ENCODE measurements at regions not wholly inside any gene's neighbourhood (a gene's known extent, or its start where the extent isn't known, plus 50 kb on each side); places are given as distances from the start of the nearest gene placed in this dataset.

GRCh38 chr17:62163847-62164246 lies 98.8 kb upstream of the MED13 start (continued):
- TF ChIP-seq TARDBP (CRISPR knock-in tag; IDR thresholded peaks at IDR 0.05) (peak; percentile 45; the same call in 1 of the 2 replicates), ZNF563 (CRISPR knock-in tag; IDR thresholded peaks at IDR 0.05) (no peak), ZNF878 (CRISPR knock-in tag; IDR thresholded peaks at IDR 0.05) (no peak), MBD4 (IDR thresholded peaks at IDR 0.05; ENCODE audit: borderline replicate concordance, low read length) (no peak), ZNF674 (CRISPR knock-in tag; IDR thresholded peaks at IDR 0.05; ENCODE audit: low read depth) (no peak), SAFB2 (CRISPR knock-in tag; IDR thresholded peaks at IDR 0.05; ENCODE audit: borderline replicate concordance, low read depth) (no peak), PHB2 (IDR thresholded peaks at IDR 0.05; ENCODE audit: partially characterized antibody) (no peak), PLSCR1 (CRISPR knock-in tag; IDR thresholded peaks at IDR 0.05; ENCODE audit: borderline replicate concordance) (no peak), NR2F2 (IDR thresholded peaks at IDR 0.05; ENCODE audit: borderline replicate concordance, low read depth) (peak; percentile 47; the same call in 1 of the 2 replicates), ZNF570 (CRISPR knock-in tag; IDR thresholded peaks at IDR 0.05; ENCODE audit: borderline replicate concordance) (no peak), PRPF4 (IDR thresholded peaks at IDR 0.05; ENCODE audit: low read depth, low read length, poor library complexity, severe bottlenecking) (no peak), ZNF576 (CRISPR knock-in tag; IDR thresholded peaks at IDR 0.05) (no peak), ZNF747 (CRISPR knock-in tag; IDR thresholded peaks at IDR 0.05; ENCODE audit: borderline replicate concordance) (no peak), TEAD2 (CRISPR knock-in tag; IDR thresholded peaks at IDR 0.05) (no peak), SMARCE1 (IDR thresholded peaks at IDR 0.05; ENCODE audit: borderline replicate concordance) (no peak), ZSCAN22 (CRISPR knock-in tag; IDR thresholded peaks at IDR 0.05) (no peak), GABPB1 (CRISPR knock-in tag; IDR thresholded peaks at IDR 0.05) (no peak), ZNF484 (CRISPR knock-in tag; IDR thresholded peaks at IDR 0.05; ENCODE audit: borderline replicate concordance, low read depth) (no peak), MYPOP (CRISPR knock-in tag; IDR thresholded peaks at IDR 0.05) (no peak), ZNF121 (CRISPR knock-in tag; IDR thresholded peaks at IDR 0.05) (no peak), SMAD3 (CRISPR knock-in tag; IDR thresholded peaks at IDR 0.05) (no peak), THAP7 (CRISPR knock-in tag; IDR thresholded peaks at IDR 0.05) (no peak), ZNF577 (CRISPR knock-in tag; IDR thresholded peaks at IDR 0.05; ENCODE audit: borderline replicate concordance, low read depth) (no peak), ZNF512 (CRISPR knock-in tag; IDR thresholded peaks at IDR 0.05) (no peak), POLR2AphosphoS5 (IDR thresholded peaks at IDR 0.05; ENCODE audit: low read depth, low read length) (no peak)

All from HepG2 (cell line).